ENCODE measurements at regions not wholly inside any gene's neighbourhood (a gene's known extent, or its start where the extent isn't known, plus 50 kb on each side); places are given as distances from the start of the nearest gene placed in this dataset.

DNA sequence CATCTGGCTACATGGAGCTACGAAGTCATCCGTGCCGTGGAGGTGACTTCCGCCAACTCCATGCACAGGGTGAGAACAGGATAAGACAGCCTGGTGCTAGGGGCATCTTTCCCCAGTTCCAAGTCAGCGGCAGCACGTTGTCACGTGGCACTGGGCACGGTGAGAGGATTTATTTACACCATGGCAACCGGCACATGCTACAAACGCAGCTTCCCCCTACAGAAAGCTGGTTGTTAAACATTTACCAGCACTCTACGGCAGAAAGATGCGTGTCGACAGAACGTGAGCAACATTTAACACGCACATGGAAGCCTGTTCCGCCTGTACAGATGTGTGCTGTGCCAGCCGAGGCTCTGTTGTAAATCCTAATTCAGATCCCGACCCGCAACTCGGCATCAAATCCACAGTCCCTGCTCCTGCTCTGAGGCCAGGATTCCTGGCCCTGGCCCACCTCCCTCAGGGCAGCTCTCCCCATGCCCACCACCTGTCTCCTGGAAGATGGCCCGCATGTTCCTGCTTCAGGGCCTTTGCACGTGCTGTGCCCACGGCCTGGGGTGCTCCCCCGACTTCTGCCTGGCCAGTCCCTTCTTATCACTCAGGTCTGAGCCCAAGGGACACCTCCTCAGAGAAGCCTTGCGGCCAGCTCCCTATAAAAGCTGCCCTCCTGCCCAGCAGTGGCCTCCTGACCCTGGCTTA lies 114.1 kb downstream of the RFLNA start:
- peaks cover 4% of the 10 kb centered on the region; the same call in 1 of the 2 replicates for H3K36me3 Mint-ChIP-seq
- H3K9me3 Mint-ChIP-seq: no peaks in the 10 kb centered on the region
- no peak for ATAC-seq
- no peaks in the 10 kb centered on the region; the same call in 1 of the 2 replicates for H3K27me3 Mint-ChIP-seq (ENCODE audit: low read depth)
- H3K4me1 Mint-ChIP-seq: peaks cover 45% of the 10 kb centered on the region
- no peak for DNase-seq (ENCODE audit: low spot score)
- no peak overlapping the region for H3K4me3 Mint-ChIP-seq
- H3K27ac Mint-ChIP-seq: peak overlapping the region; percentile 15; the same call in 1 of the 2 replicates
- ChIA-PET POLR2A (interaction anchor here (0.6 kb wide), 1 partner anchor 81 kb away, joined by 3 read pairs; no protein-coding TSS in a partner anchor), CTCF (interaction anchor here (1.3 to 2.7 kb wide), 2 partner anchors 10 to 20 kb away, joined by 4 to 15 read pairs; no protein-coding TSS in a partner anchor)
- TF ChIP-seq ELF4 (CRISPR knock-in tag; IDR thresholded peaks at IDR 0.05; ENCODE audit: low read depth) (no peak), ZNF416 (CRISPR knock-in tag; IDR thresholded peaks at IDR 0.05) (no peak), PRRX2 (CRISPR knock-in tag; IDR thresholded peaks at IDR 0.05) (no peak), NFATC4 (CRISPR knock-in tag; IDR thresholded peaks at IDR 0.05) (no peak), ZNF263 (CRISPR knock-in tag; IDR thresholded peaks at IDR 0.05; ENCODE audit: low read depth) (no peak), FOXP1 (CRISPR knock-in tag; IDR thresholded peaks at IDR 0.05; ENCODE audit: borderline replicate concordance) (no peak), HMGA2 (CRISPR knock-in tag; IDR thresholded peaks at IDR 0.05) (no peak), ZNF396 (CRISPR knock-in tag; IDR thresholded peaks at IDR 0.05; ENCODE audit: borderline replicate concordance) (no peak), CREM (CRISPR knock-in tag; IDR thresholded peaks at IDR 0.05) (no peak), SOX15 (CRISPR knock-in tag; IDR thresholded peaks at IDR 0.05) (no peak), TEAD4 (CRISPR knock-in tag; IDR thresholded peaks at IDR 0.05) (no peak)
- TF ChIP-seq, protein P1, sequence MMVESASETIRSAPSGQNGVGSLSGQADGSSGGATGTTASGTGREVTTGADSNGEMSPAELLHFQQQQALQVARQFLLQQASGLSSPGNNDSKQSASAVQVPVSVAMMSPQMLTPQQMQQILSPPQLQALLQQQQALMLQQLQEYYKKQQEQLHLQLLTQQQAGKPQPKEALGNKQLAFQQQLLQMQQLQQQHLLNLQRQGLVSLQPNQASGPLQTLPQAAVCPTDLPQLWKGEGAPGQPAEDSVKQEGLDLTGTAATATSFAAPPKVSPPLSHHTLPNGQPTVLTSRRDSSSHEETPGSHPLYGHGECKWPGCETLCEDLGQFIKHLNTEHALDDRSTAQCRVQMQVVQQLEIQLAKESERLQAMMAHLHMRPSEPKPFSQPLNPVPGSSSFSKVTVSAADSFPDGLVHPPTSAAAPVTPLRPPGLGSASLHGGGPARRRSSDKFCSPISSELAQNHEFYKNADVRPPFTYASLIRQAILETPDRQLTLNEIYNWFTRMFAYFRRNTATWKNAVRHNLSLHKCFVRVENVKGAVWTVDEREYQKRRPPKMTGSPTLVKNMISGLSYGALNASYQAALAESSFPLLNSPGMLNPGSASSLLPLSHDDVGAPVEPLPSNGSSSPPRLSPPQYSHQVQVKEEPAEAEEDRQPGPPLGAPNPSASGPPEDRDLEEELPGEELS (CRISPR knock-in tag; IDR thresholded peaks at IDR 0.05): no peak
- TF ChIP-seq, protein P2, sequence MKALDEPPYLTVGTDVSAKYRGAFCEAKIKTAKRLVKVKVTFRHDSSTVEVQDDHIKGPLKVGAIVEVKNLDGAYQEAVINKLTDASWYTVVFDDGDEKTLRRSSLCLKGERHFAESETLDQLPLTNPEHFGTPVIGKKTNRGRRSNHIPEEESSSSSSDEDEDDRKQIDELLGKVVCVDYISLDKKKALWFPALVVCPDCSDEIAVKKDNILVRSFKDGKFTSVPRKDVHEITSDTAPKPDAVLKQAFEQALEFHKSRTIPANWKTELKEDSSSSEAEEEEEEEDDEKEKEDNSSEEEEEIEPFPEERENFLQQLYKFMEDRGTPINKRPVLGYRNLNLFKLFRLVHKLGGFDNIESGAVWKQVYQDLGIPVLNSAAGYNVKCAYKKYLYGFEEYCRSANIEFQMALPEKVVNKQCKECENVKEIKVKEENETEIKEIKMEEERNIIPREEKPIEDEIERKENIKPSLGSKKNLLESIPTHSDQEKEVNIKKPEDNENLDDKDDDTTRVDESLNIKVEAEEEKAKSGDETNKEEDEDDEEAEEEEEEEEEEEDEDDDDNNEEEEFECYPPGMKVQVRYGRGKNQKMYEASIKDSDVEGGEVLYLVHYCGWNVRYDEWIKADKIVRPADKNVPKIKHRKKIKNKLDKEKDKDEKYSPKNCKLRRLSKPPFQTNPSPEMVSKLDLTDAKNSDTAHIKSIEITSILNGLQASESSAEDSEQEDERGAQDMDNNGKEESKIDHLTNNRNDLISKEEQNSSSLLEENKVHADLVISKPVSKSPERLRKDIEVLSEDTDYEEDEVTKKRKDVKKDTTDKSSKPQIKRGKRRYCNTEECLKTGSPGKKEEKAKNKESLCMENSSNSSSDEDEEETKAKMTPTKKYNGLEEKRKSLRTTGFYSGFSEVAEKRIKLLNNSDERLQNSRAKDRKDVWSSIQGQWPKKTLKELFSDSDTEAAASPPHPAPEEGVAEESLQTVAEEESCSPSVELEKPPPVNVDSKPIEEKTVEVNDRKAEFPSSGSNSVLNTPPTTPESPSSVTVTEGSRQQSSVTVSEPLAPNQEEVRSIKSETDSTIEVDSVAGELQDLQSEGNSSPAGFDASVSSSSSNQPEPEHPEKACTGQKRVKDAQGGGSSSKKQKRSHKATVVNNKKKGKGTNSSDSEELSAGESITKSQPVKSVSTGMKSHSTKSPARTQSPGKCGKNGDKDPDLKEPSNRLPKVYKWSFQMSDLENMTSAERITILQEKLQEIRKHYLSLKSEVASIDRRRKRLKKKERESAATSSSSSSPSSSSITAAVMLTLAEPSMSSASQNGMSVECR (CRISPR knock-in tag; IDR thresholded peaks at IDR 0.05; ENCODE audit: borderline replicate concordance): no peak
- TF ChIP-seq, protein P3, sequence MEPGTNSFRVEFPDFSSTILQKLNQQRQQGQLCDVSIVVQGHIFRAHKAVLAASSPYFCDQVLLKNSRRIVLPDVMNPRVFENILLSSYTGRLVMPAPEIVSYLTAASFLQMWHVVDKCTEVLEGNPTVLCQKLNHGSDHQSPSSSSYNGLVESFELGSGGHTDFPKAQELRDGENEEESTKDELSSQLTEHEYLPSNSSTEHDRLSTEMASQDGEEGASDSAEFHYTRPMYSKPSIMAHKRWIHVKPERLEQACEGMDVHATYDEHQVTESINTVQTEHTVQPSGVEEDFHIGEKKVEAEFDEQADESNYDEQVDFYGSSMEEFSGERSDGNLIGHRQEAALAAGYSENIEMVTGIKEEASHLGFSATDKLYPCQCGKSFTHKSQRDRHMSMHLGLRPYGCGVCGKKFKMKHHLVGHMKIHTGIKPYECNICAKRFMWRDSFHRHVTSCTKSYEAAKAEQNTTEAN (CRISPR knock-in tag; IDR thresholded peaks at IDR 0.05): no peak
- TF ChIP-seq, protein P4, sequence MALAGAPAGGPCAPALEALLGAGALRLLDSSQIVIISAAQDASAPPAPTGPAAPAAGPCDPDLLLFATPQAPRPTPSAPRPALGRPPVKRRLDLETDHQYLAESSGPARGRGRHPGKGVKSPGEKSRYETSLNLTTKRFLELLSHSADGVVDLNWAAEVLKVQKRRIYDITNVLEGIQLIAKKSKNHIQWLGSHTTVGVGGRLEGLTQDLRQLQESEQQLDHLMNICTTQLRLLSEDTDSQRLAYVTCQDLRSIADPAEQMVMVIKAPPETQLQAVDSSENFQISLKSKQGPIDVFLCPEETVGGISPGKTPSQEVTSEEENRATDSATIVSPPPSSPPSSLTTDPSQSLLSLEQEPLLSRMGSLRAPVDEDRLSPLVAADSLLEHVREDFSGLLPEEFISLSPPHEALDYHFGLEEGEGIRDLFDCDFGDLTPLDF (CRISPR knock-in tag; IDR thresholded peaks at IDR 0.05): no peak
- TF ChIP-seq, protein P5, sequence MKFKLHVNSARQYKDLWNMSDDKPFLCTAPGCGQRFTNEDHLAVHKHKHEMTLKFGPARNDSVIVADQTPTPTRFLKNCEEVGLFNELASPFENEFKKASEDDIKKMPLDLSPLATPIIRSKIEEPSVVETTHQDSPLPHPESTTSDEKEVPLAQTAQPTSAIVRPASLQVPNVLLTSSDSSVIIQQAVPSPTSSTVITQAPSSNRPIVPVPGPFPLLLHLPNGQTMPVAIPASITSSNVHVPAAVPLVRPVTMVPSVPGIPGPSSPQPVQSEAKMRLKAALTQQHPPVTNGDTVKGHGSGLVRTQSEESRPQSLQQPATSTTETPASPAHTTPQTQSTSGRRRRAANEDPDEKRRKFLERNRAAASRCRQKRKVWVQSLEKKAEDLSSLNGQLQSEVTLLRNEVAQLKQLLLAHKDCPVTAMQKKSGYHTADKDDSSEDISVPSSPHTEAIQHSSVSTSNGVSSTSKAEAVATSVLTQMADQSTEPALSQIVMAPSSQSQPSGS (CRISPR knock-in tag; IDR thresholded peaks at IDR 0.05; ENCODE audit: borderline replicate concordance, low read depth): no peak
- TF ChIP-seq, protein P6, sequence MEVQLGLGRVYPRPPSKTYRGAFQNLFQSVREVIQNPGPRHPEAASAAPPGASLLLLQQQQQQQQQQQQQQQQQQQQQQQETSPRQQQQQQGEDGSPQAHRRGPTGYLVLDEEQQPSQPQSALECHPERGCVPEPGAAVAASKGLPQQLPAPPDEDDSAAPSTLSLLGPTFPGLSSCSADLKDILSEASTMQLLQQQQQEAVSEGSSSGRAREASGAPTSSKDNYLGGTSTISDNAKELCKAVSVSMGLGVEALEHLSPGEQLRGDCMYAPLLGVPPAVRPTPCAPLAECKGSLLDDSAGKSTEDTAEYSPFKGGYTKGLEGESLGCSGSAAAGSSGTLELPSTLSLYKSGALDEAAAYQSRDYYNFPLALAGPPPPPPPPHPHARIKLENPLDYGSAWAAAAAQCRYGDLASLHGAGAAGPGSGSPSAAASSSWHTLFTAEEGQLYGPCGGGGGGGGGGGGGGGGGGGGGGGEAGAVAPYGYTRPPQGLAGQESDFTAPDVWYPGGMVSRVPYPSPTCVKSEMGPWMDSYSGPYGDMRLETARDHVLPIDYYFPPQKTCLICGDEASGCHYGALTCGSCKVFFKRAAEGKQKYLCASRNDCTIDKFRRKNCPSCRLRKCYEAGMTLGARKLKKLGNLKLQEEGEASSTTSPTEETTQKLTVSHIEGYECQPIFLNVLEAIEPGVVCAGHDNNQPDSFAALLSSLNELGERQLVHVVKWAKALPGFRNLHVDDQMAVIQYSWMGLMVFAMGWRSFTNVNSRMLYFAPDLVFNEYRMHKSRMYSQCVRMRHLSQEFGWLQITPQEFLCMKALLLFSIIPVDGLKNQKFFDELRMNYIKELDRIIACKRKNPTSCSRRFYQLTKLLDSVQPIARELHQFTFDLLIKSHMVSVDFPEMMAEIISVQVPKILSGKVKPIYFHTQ (CRISPR knock-in tag; IDR thresholded peaks at IDR 0.05): no peak

Data from WTC11 (cell line).